GM21737 (cell line): ENCODE measurements at regions not wholly inside any gene's neighbourhood (a gene's known extent, or its start where the extent isn't known, plus 50 kb on each side); places are given as distances from the start of the nearest gene placed in this dataset.

Experiments
- ATAC-seq: cut with Tn5 transposase; IDR thresholded peaks from one replicate; pipeline ENCODE4 v1.9.1; 2021; ENCODE audit warnings: mild to moderate bottlenecking, moderate library complexity; ENCODE audit not compliant: unreplicated experiment

GRCh38 chr16:73329358-73330286 lies 281.7 kb upstream of the ZFHX3 start:
- ATAC-seq = no peak

DNA sequence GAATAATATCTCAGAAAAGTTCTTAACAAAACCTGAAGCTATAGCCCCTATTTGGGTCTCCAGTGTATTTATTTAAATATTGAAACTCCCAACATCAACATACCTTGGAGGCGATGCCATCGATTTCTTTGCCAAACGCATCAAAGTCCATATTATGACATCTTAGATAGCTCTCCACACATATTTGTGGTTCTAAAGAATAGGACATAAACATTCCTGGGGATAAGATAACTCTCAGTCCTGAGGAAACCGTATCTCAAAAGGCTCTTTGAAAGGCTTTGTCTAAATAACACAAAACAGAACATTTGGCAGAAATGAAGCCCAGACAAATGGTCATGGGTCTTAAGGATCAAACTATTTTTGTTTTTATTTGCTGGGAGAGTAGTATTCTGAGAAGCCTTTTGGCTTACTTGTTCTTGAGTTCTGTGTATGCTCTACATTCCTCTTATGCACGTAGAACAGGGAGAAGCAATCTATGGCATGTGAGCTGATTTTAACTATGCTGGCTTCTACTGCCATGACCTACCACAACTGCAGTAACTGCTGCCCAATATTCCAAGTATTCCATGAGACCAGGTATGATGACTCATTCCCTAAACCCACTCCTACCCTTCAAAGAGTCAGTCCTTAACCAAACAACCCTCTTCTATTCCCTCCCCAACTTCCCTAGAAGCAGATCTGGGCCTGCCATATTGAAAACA lies 279.0 kb upstream of the ZFHX3 start:
- no peak for ATAC-seq

GRCh38 chr16:73326221-73326620 lies 278.3 kb upstream of the ZFHX3 start:
- no peak for ATAC-seq

GRCh38 chr16:73323880-73324279 lies 276.0 kb upstream of the ZFHX3 start:
- ATAC-seq = no peak

DNA sequence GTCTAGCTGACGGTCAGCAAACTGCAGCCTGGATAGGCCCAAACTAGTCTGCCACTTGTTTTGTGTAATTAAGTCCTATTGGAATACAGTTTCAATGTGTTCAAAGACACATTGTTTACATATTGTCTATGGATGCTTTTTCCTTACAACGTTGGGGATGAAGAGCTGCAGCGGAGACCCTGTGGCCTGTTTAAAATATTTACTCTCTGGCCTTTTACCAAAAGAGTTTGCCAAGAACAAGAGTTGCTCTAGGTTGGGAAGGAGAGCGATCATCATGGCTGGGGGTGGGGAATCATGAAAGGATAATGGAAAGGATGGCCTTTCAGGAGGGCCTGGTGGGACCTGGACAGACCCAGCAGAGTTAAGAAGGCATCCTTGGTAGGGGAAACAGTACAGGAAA lies 274.9 kb upstream of the ZFHX3 start:
- no peak for ATAC-seq

DNA sequence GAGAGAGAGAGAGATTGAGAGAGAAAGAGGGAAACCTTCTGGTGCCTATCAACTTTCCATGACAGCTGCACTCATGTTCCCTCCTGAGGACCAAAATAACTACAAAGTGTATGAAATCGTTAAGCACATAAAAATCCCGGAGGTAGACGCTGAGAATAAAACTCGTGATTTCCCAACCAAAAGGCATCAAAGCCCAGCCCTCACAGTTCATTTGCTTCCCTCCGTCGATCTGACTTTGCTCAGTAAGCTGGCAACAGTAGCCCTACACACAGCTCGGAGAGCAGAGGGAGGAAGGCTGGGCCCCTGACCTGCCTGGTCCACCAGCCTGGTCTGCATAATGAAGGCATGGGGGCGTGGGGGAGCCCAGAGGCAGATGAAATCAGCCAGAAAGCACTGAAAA lies 273.9 kb upstream of the ZFHX3 start:
- ATAC-seq = no peak

- ATAC-seq = no peak
Measured at GRCh38 chr16:73319737-73320136, 271.8 kb upstream of the ZFHX3 start.

DNA sequence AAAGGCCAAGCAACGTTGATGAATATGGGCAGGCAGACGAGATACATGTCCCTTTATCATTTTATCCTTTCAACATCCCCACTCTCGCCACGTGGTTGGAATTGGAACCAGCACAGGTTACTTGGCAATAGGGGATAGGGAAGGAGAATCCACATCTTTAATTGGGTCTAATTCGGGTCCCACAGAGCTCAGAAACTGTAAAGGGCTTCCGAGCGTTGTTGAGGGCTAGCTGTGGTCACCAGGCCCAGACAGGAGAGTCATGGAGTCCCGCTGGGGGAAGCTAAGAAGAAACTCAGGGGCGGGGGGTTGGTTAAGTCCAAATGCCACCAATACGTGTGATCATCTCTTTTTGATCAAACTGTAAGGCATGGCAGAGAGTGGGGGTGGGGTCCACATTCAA lies 271.3 kb upstream of the ZFHX3 start:
- no peak for ATAC-seq

DNA sequence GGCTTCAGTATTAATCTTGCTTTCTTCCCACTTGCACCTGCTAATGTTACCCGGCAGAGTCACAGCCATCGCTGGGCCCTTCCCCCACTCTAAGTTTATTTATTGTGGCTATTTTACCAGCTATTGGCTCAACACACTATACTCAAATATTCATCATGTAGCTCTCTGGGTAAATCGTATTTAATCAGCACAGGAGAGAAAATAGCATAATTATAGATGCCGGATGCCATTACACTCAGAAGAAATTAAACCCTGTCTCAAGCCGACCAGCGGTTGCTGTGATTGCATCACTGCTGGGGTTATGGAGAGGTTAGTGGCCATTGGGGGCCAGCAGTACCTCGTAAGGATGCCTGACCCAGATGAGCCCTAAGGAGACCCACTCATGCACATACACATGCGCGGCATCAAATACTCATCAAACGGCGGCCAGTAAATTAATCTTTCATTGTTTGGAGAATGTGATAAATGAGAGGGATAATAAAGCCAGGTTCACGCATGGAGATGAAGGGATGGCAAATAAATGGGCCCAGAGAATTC lies 269.5 kb upstream of the ZFHX3 start:
- no peak for ATAC-seq

DNA sequence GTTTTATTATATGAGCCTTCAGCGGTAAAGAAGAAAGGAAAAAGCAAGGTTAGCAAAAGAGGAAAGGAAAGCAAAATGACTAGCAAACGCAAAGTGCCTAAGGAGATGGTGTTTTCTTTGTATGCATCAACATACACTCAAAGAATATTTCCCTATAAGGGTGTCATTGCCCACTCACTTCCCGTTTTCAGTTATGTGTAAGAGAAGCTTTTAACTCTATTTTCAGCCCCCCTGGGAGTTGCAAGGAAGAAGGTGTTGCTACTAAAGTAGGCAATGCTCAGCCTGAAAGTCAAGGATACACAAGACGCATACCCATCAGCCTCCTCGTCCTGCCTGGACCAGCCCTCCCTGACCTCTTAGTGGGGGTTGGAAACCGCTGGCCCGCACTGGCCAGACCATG lies 267.7 kb upstream of the ZFHX3 start:
- peak; percentile 82 for ATAC-seq

GRCh38 chr16:73313950-73314349 lies 266.0 kb upstream of the ZFHX3 start:
- no peak for ATAC-seq

- no peak for ATAC-seq
Measured at GRCh38 chr16:73311857-73312723, 264.2 kb upstream of the ZFHX3 start.

- no peak for ATAC-seq
Measured at GRCh38 chr16:73308771-73309170, 260.8 kb upstream of the ZFHX3 start.

DNA sequence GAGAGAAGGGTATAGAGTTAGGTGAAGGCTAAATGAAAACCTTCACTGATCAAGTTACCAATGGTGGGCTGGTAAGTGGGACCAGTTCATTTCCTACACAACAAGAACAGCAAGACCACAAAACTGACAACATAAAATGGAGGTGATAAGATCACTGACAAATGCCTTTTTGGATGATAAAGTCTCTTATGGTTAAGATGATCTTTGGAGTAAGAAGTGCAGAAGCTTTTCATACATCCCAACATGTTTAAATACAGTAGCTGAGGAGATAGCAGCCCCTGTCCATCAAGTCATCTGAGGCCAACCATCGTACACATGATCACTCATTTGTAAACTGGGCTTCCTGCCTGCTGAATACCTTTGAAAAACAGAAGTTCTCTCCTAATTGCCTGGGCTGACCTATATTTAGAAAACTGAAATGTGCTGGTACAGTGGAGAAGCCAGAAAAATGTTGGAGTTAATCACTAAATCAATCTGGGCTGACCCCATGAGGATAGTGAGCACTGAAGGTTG lies 259.0 kb upstream of the ZFHX3 start:
- no peak for ATAC-seq

DNA sequence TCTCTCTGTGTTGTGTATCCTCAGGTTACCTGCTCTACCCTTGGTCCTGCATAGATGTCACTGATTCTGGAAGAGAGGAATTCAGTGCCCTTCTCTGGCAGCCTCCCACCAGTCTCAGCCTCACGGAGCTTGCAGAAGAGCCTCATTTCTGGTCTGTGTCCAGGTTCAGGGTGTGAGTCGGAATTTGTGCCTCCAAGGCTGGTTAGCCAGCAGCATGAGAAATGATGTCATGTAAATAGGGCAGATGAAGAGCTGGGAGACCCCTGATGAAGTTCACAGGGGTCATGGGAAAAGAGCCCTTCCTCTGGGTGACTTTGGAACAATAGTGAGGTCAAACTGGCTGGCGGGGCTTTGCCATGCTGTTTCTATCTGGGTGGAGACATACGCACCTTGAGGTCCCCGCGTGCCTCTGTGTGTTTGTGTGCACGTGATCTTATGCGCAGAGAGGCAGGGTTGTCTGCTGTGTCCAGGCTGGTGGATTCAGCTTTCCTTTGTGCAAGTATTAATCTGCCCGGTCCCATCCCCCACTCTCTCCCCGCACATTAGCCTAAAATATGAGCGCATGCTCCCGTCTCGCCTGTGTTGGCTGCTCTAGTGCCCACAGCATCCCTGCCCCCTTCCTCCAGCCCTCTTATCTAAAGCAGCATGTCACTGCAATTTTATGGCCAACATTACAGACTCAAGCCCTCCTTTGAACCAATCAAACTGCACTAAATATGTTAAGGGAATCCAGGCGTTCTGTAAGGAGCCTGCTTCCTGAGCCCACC lies 256.3 kb upstream of the ZFHX3 start:
- no peak for ATAC-seq

DNA sequence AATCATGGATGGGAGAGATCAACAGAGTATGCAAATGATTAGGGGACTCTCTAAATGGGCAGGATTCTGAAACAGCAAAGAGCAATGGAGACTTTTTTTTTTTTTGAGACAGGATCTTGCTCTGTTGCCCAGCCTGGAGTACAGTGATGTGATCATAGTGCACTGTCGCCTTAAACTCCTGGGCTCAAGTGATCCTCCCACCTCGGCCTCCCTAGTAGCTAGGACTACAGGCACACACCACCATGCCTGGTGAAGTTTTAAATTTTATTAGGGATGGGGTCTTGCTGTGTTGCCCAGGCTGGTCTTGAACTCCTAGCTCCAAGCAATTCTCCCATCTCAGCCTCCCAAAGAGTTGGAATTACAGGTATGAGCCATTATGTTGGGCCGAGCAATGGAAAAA lies 255.0 kb upstream of the ZFHX3 start:
- no peak for ATAC-seq

DNA sequence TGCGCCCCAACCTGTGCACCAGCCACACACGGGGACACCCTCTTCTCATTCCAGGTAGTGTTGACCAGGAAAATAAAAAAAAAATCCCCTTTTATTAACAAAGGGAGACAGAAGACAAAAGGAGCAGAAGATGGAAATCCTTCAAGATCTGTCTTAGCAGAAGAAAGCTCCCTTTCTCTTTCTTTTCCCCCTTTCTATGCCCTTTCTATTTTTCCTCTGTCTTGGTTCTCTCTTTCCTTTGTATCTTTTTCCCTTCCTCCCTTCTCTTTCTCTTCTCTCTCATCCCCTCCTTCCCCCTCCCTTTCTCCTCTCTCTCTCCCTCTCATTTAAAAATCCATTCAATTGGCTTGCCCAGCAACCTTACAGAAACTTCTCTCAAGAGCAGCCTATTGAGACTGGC lies 254.1 kb upstream of the ZFHX3 start:
- no peak for ATAC-seq

- ATAC-seq = no peak
Measured at GRCh38 chr16:73299346-73299745, 251.4 kb upstream of the ZFHX3 start.

DNA sequence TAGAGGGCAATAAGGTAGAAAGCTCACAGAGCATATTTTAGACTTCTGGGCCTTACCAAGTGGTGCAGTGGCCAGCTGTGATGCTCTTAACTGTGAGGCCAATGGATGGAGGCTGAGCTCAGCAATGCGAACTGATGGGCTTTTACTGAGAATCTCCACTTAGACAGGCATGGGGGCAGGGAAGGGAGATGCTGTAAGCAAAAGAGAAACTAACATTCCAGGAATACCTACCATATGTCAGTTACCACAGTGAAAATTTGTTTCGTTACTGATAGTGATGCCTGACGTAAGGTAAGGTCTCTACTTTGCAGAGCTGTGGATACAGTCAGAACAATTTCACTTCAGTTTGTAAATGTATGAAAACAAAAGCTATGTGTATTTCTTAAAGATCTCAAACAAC lies 250.6 kb upstream of the ZFHX3 start:
- no peak for ATAC-seq

DNA sequence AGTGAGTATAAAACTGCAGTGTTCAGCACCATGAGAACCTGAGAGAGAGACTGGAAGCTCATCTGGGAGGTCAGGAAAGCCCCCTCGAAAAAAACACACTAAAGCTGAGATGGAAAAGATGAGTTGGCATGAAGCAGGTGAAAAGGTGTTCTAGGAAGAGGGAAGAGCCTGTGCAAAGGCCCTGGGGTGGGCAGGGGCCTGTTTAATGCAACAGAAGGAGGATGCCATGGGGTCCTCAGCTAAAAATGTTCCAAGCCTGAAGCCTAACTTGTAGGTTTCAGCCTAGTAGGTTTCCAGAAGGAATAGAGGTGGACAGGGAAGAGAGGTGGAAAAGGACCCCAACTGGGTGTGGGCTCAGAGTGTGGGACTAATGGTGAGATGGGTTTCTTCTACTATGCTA lies 242.3 kb upstream of the ZFHX3 start:
- no peak for ATAC-seq
